Testis (tissue), 2 donors: ENCODE measurements at regions not wholly inside any gene's neighbourhood (a gene's known extent, or its start where the extent isn't known, plus 50 kb on each side); places are given as distances from the start of the nearest gene placed in this dataset.

Experiments used
- DNase-seq: peaks from one replicate; pipeline ENCODE4 v3.0.0-alpha.2; 2019
- H3K27ac ChIP-seq, 2 donors: fragments of 200-600 bp; sonication (generic); one replicate each; pipeline ENCODE4 v1.5.1; 2019
- H3K27me3 ChIP-seq: fragments of 200-600 bp; sonication (generic); one replicate; pipeline ENCODE4 v1.5.1; 2019
- H3K36me3 ChIP-seq: fragments of 200-600 bp; sonication (generic); one replicate; pipeline ENCODE4 v1.5.1; 2017; ENCODE audit warnings: low read depth; ENCODE audit errors: missing control alignments
- H3K4me1 ChIP-seq: fragments of 200-600 bp; sonication (generic); one replicate; pipeline ENCODE4 v1.5.1; 2019
- H3K4me3 ChIP-seq, 2 donors: fragments of 200-600 bp; sonication (generic); one replicate each; pipeline ENCODE4 v1.5.1; 2017 to 2019
- H3K9me3 ChIP-seq: fragments of 200-600 bp; sonication (generic); one replicate; pipeline ENCODE4 v1.5.1; 2017
- CTCF ChIP-seq, 3 experiments: fragments of 450-650 bp in 2 of 3; fragments of 200-600 bp in 1 of 3; sonication (generic) in 1 of 3; IDR thresholded peaks; one replicate each; pipeline ENCODE4 v1.5.1; 2016 to 2019; ENCODE audit warnings: antibody characterized with exemption in 3 of 3, mild to moderate bottlenecking in 2 of 3, moderate library complexity in 1 of 3
- POLR2A ChIP-seq: fragments of 450-650 bp; IDR thresholded peaks from one replicate; pipeline ENCODE4 v1.6.1; 2017; ENCODE audit warnings: antibody characterized with exemption, mild to moderate bottlenecking, moderate library complexity
- WGBS, 2 donors: methylation state at CpG; one replicate each; pipeline ENCODE4 v1.1.5; 2018; 5-methylcytosine and 5-hydroxymethylcytosine counted together
- intact Hi-C: fragments of 100-400 bp; cut with DNase I; formaldehyde crosslinking; loops from one replicate; pipeline ENCODE4 v1.15.1; 2023; ENCODE audit warnings: low total_unique reads

DNA sequence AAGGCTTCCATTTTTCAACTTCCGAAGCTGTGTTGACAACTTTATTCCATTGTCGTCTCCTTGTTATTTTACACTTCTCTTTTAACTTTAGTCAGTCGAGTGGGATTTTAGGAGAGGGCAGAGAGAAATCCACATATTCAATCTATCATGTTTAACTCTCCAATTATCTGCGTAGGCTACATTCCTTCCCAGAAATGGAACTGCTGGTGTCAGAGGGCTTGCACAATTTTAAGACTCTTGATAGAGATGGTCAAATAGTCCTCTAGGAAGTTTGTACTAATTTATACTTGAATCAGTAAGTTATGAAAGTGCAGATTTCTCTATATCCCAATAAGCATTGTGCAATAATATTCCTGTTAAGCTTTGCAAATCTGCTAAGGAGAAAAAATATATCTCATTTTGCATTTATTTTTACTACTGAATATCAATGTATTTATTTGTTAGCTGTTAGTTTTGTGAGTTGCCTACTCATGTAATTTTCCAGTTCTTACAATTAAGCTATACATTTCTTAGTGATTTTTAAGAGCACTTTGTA lies 95.6 kb downstream of the CYP26B1 start:
- DNase-seq, result no peak
- H3K9me3 ChIP-seq, result no peaks in the 10 kb centered on the region
- intact Hi-C loops, result no loop called here

DNA sequence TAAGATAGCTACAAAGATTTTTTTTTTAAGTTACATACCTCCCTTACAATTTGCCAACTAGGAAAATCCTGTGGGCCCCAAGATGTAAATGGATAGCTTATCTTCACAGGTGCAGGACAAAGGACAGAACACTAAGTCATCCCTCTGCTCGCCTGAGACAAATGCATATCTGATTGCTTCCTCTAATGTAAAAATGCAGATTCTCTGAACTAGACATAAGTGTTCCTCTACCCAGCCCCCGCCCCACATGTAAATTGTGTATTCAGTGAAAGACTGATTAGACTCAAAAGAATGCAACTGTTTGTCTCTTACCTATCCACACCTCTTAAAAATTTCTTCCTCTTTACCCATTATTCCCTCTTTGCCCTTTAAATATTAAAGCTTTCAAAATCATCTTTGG lies 96.5 kb downstream of the CYP26B1 start:
- intact Hi-C loops, result no loop called here
- no peak overlapping the region for H3K4me3 ChIP-seq
- TF ChIP-seq POLR2A, result no peak
- no peak overlapping the region for H3K27ac ChIP-seq
- H3K27me3 ChIP-seq, result no peaks in the 10 kb centered on the region
- H3K36me3 ChIP-seq, result no peaks in the 10 kb centered on the region
- WGBS, 2 donors, result 86 to 87% methylated on average over 2 of the region's 2 CpGs
- DNase-seq, result no peak
- no peaks in the 10 kb centered on the region for H3K4me1 ChIP-seq
- no peaks in the 10 kb centered on the region for H3K9me3 ChIP-seq

More for the DNA sequence above, 95.6 kb downstream of the CYP26B1 start:
- H3K4me3 ChIP-seq, result no peak overlapping the region
- H3K27ac ChIP-seq, result no peak overlapping the region
- WGBS, 2 donors, result 78% methylated on average over 4 of the region's 4 CpGs
- no peaks in the 10 kb centered on the region for H3K27me3 ChIP-seq
- no peaks in the 10 kb centered on the region for H3K36me3 ChIP-seq
- no peak for TF ChIP-seq POLR2A
- no peak for TF ChIP-seq CTCF (IDR thresholded peaks at IDR 0.05)
- no peaks in the 10 kb centered on the region for H3K4me1 ChIP-seq

DNA sequence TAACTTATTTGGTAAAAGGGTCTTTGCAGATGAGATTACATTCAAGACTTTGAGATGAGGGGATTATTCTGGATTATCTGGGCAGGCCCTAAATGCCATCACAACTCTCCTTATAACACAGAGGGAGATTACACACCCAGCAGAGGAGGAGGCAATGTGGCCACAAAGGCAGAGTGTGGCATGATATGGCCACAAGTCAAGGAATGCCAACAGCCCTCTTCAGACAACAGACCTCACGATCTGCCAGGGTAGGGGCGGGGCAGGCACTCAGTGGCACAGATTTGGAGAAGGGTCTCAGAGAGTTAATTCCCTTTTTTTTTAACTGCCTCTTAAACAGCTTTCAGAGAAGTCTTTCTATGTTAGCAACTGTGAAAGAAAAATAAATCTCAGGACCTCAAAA lies 96.9 kb downstream of the CYP26B1 start:
- DNase-seq, result no peak
- H3K36me3 ChIP-seq, result no peaks in the 10 kb centered on the region
- H3K9me3 ChIP-seq, result no peaks in the 10 kb centered on the region
- H3K27me3 ChIP-seq, result no peaks in the 10 kb centered on the region
- no peak overlapping the region for H3K4me3 ChIP-seq
- H3K4me1 ChIP-seq, result no peaks in the 10 kb centered on the region
- TF ChIP-seq POLR2A (no peak), CTCF (IDR thresholded peaks at IDR 0.05) (no peak)
- 91 to 95% methylated on average over 2 of the region's 2 CpGs for WGBS, 2 donors
- intact Hi-C loops, result no loop called here
- no peak overlapping the region for H3K27ac ChIP-seq

DNA sequence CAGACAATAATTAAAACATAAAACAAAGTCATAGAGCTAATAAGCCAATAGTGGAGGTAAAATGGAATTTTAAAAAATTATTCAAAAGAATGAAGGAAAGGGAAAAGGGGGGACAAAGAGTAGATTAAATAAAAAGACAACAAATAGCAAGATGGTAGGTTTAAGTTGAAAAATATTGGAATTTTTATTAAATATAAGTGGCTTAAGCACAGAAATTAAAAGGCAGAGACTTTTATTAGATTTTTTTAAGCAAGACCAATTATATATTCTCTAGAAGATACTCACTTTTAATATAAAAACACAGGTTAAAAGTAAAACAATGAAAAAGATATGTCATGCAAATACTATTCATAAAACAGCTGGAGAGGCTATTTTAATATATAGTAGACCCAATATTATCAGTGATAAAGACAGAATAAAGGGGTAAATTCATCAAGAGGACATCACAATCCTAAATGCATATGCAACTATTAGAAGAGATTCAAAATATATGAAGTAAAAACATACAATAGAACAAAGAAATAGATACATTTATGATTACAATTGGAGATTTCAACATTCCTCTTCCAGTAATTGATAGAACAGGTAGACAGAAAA lies 98.7 kb downstream of the CYP26B1 start:
- intact Hi-C loops, result no loop called here
- Histone ChIP-seq H3K4me3 (no peak overlapping the region), H3K9me3 (no peaks in the 10 kb centered on the region), H3K4me1 (no peaks in the 10 kb centered on the region), H3K27ac (no peak overlapping the region), H3K36me3 (no peaks in the 10 kb centered on the region), H3K27me3 (no peaks in the 10 kb centered on the region)
- TF ChIP-seq POLR2A, result no peak
- TF ChIP-seq CTCF (IDR thresholded peaks at IDR 0.05), result no peak
- no peak for DNase-seq

- no peaks in the 10 kb centered on the region for H3K9me3 ChIP-seq
- no peaks in the 10 kb centered on the region for H3K27me3 ChIP-seq
- no peaks in the 10 kb centered on the region for H3K4me1 ChIP-seq
- no peak overlapping the region for H3K4me3 ChIP-seq
- DNase-seq, result no peak
- TF ChIP-seq CTCF (IDR thresholded peaks at IDR 0.05), result no peak
- TF ChIP-seq POLR2A, result no peak
- no peak overlapping the region for H3K27ac ChIP-seq
- intact Hi-C loops, result no loop called here
- no peaks in the 10 kb centered on the region for H3K36me3 ChIP-seq
Observed at GRCh38 chr2:72043985-72044384, 103.7 kb downstream of the CYP26B1 start.
